ENCODE measurements at regions not wholly inside any gene's neighbourhood (a gene's known extent, or its start where the extent isn't known, plus 50 kb on each side); places are given as distances from the start of the nearest gene placed in this dataset.

- no peaks in the 10 kb centered on the region for H3K9me3 ChIP-seq (ENCODE audit: control insufficient read depth, insufficient read depth, low read length)
- H3K9ac ChIP-seq (ENCODE audit: low read depth, low read length), result no peak overlapping the region
- H3K23ac ChIP-seq (ENCODE audit: low read depth, low read length), result no peak overlapping the region
- no peak overlapping the region for H2AK9ac ChIP-seq (replicated peaks; ENCODE audit: low read depth, low read length, poor library complexity)
- CTCF ChIA-PET, result no interaction called here
- no peak overlapping the region for H2BK15ac ChIP-seq (ENCODE audit: low read depth, low read length)
- H2BK5ac ChIP-seq (ENCODE audit: low read depth, low read length, poor library complexity, severe bottlenecking), result no peak overlapping the region
- no peak overlapping the region for H3K14ac ChIP-seq (replicated peaks; ENCODE audit: low read depth, low read length)
- in situ Hi-C loops (cut with MboI; ENCODE audit: low sequenced_read_pairs) (no loop called here), dilution Hi-C loops (cut with HindIII; ENCODE audit: low sequenced_read_pairs, unreplicated experiment) (no loop called here), intact Hi-C loops (cut with micrococcal nuclease) (no loop called here)
- no TSS peak for BruUV-seq (replicated peaks)
- H4K20me1 ChIP-seq (ENCODE audit: insufficient read depth, low read length), result no peaks in the 10 kb centered on the region
- WGBS, 2 experiments (ENCODE audit: extremely low coverage in 2 of 2, insufficient read length in 1 of 2), result no CpG with 5 or more reads among the region's 2 CpGs
- DNase-seq (no peak), ATAC-seq (ENCODE audit: low read depth) (no peak)
- no peak overlapping the region for H2AK5ac ChIP-seq (ENCODE audit: low read depth, low read length)
- H3K4me3 ChIP-seq (ENCODE audit: insufficient read depth, low read depth, low read length), result no peak overlapping the region
- POLR2A ChIA-PET (ENCODE audit: unreplicated experiment), result no interaction called here
- no peaks in the 10 kb centered on the region; the same call in 1 of the 2 replicates for H3K27me3 ChIP-seq (ENCODE audit: control insufficient read depth, insufficient read depth, low read length)
- TF ChIP-seq CTCF (conservative IDR thresholded peaks at IDR 0.05; ENCODE audit: low read depth, low read length) (no peak), BHLHE40 (IDR thresholded peaks at IDR 0.05; ENCODE audit: low read depth, low read length) (no peak), ELK1 (IDR thresholded peaks at IDR 0.05; ENCODE audit: borderline replicate concordance, low read depth, low read length) (no peak), CEBPB (IDR thresholded peaks at IDR 0.05; ENCODE audit: low read depth, low read length) (no peak), CHD1 (IDR thresholded peaks at IDR 0.05; ENCODE audit: low read depth, low read length) (no peak), POLR2A (IDR thresholded peaks at IDR 0.05; ENCODE audit: low read depth, low read length) (no peak), MXI1 (IDR thresholded peaks at IDR 0.05; ENCODE audit: borderline replicate concordance, low read depth, low read length) (no peak), NFE2L2 (IDR thresholded peaks at IDR 0.05; ENCODE audit: low read depth, low read length) (no peak)
- no peaks in the 10 kb centered on the region for H3K36me3 ChIP-seq (ENCODE audit: control insufficient read depth, insufficient read depth, low read length)
- H2AFZ ChIP-seq (replicated peaks; ENCODE audit: low read length, poor library complexity), result no peak overlapping the region
- no peaks in the 10 kb centered on the region for H3K9me1 ChIP-seq (ENCODE audit: insufficient read depth, low read length)
- no peak overlapping the region for H3K4me2 ChIP-seq (ENCODE audit: low read depth, low read length)
- no peak overlapping the region for H2BK20ac ChIP-seq (ENCODE audit: low read depth, low read length)
- no peak overlapping the region for H4K5ac ChIP-seq (ENCODE audit: low read depth, low read length)
- H3K27ac ChIP-seq (ENCODE audit: insufficient read depth, low read length), result no peak overlapping the region
- H3K4ac ChIP-seq (ENCODE audit: low read depth, low read length), result no peak overlapping the region
- H4K91ac ChIP-seq (ENCODE audit: insufficient read depth, low read depth, low read length), result no peak overlapping the region
- H3K4me1 ChIP-seq (ENCODE audit: control insufficient read depth, insufficient read depth, low read length), result no peaks in the 10 kb centered on the region
- H3K56ac ChIP-seq (ENCODE audit: extremely low read depth, insufficient read depth, low read length), result no peak overlapping the region
- no peak overlapping the region for H3K18ac ChIP-seq (ENCODE audit: low read depth, low read length)
- no peak overlapping the region for H4K8ac ChIP-seq (ENCODE audit: low read depth in 2 of 2, low read length in 2 of 2)
- H2BK120ac ChIP-seq (ENCODE audit: low read depth, low read length), result no peak overlapping the region
- no peaks in the 10 kb centered on the region for H3K79me1 ChIP-seq (ENCODE audit: low read depth in 1 of 2, low read length in 2 of 2)
Measured at GRCh38 chr20:52433326-52434040, 241.9 kb upstream of the ZFP64 start.

Measured in IMR-90 (cell line).